Kidney epithelial cell (primary cell): ENCODE measurements at regions not wholly inside any gene's neighbourhood (a gene's known extent, or its start where the extent isn't known, plus 50 kb on each side); places are given as distances from the start of the nearest gene placed in this dataset.

Experiments used
- DNase-seq: peaks from one replicate; pipeline ENCODE4 v3.0.0-alpha.2; 2010; ENCODE audit warnings: low read depth
- H3K27me3 ChIP-seq: 2 replicates; pipeline ENCODE4 v1.6.0; 2011; ENCODE audit warnings: low read length; ENCODE audit not compliant: control insufficient read depth, insufficient read depth
- H3K36me3 ChIP-seq: 2 replicates; pipeline ENCODE4 v1.5.1; 2011; ENCODE audit warnings: low read length; ENCODE audit not compliant: control insufficient read depth, insufficient read depth
- H3K4me3 ChIP-seq: 2 replicates; pipeline ENCODE4 v1.5.1; 2011; ENCODE audit warnings: low read depth, mild to moderate bottlenecking, control low read depth, low read length
- CTCF ChIP-seq: IDR thresholded peaks from 2 replicates; pipeline ENCODE4 v1.5.1; 2011; ENCODE audit warnings: mild to moderate bottlenecking, moderate library complexity, low read length, control low read depth, inconsistent platforms; ENCODE audit not compliant: insufficient read depth, poor library complexity, severe bottlenecking

GRCh38 chr18:22541232-22541631, 123.5 kb upstream of the CTAGE1 start:
- H3K4me3 ChIP-seq, result no peak overlapping the region
- H3K27me3 ChIP-seq, result no peaks in the 10 kb centered on the region
- no peak for DNase-seq
- H3K36me3 ChIP-seq, result no peaks in the 10 kb centered on the region
- no peak for TF ChIP-seq CTCF

GRCh38 chr18:22542406-22542835, 124.7 kb upstream of the CTAGE1 start:
- Histone ChIP-seq H3K36me3 (no peaks in the 10 kb centered on the region), H3K27me3 (no peaks in the 10 kb centered on the region), H3K4me3 (no peak overlapping the region)
- no peak for TF ChIP-seq CTCF
- DNase-seq, result no peak

GRCh38 chr18:22543769-22544168, 126.1 kb upstream of the CTAGE1 start:
- DNase-seq, result no peak
- H3K36me3 ChIP-seq, result no peaks in the 10 kb centered on the region
- TF ChIP-seq CTCF, result no peak
- no peak overlapping the region for H3K4me3 ChIP-seq
- H3K27me3 ChIP-seq, result no peaks in the 10 kb centered on the region

- DNase-seq, result no peak
- Histone ChIP-seq H3K4me3 (no peak overlapping the region), H3K36me3 (no peaks in the 10 kb centered on the region), H3K27me3 (no peaks in the 10 kb centered on the region)
- no peak for TF ChIP-seq CTCF
Measured at GRCh38 chr18:22544626-22545025, 126.9 kb upstream of the CTAGE1 start.

GRCh38 chr18:22545066-22545760, 127.5 kb upstream of the CTAGE1 start:
- TF ChIP-seq CTCF, result no peak
- H3K36me3 ChIP-seq, result no peaks in the 10 kb centered on the region
- no peak for DNase-seq
- no peaks in the 10 kb centered on the region for H3K27me3 ChIP-seq
- H3K4me3 ChIP-seq, result no peak overlapping the region
